HFF-Myc (cell line): ENCODE measurements at regions not wholly inside any gene's neighbourhood (a gene's known extent, or its start where the extent isn't known, plus 50 kb on each side); places are given as distances from the start of the nearest gene placed in this dataset.

Experiments used
- DNase-seq: peaks from one replicate; pipeline ENCODE4 v3.0.0-alpha.2; 2011; ENCODE audit warnings: low read depth; ENCODE audit errors: extremely low read depth
- H3K4me3 ChIP-seq: replicated peaks from 2 replicates; pipeline ENCODE4 v1.5.1; 2011; ENCODE audit warnings: low read depth, mild to moderate bottlenecking, control low read depth, low read length
- CTCF ChIP-seq: IDR thresholded peaks from 2 replicates; pipeline ENCODE4 v1.5.1; 2012; ENCODE audit warnings: mild to moderate bottlenecking, low read depth, low read length, control low read depth; ENCODE audit errors: missing control alignments

GRCh38 chr1:181202986-181203555 lies 114.6 kb downstream of the IER5 start:
- no peak for TF ChIP-seq CTCF
- no peak for DNase-seq
- no peak overlapping the region for H3K4me3 ChIP-seq

- no peak for DNase-seq
- H3K4me3 ChIP-seq = no peak overlapping the region
- TF ChIP-seq CTCF = no peak
Measured at GRCh38 chr1:181204530-181204929, 116.0 kb downstream of the IER5 start.

- DNase-seq = no peak
- H3K4me3 ChIP-seq = no peak overlapping the region
- no peak for TF ChIP-seq CTCF
Measured at GRCh38 chr1:181205901-181206300, 117.4 kb downstream of the IER5 start.

GRCh38 chr1:181206513-181206912 lies 118.0 kb downstream of the IER5 start:
- no peak for TF ChIP-seq CTCF
- DNase-seq = no peak
- H3K4me3 ChIP-seq = no peak overlapping the region

- H3K4me3 ChIP-seq = no peak overlapping the region
- DNase-seq = no peak
- no peak for TF ChIP-seq CTCF
Measured at GRCh38 chr1:181206979-181207790, 118.7 kb downstream of the IER5 start.

GRCh38 chr1:181208083-181208482 lies 119.6 kb downstream of the IER5 start:
- TF ChIP-seq CTCF = no peak
- DNase-seq = no peak

GRCh38 chr1:181208967-181209366 lies 120.5 kb downstream of the IER5 start:
- DNase-seq = no peak
- TF ChIP-seq CTCF = no peak
- no peak overlapping the region for H3K4me3 ChIP-seq

More at GRCh38 chr1:181208083-181208482, 119.6 kb downstream of the IER5 start:
- H3K4me3 ChIP-seq = no peak overlapping the region
